Activated CD8-positive, alpha-beta memory T cell treated with anti-CD3 and anti-CD28 coated beads, Interleukin-2, amount 50 U/mL, for 1 hour (primary cell): ENCODE measurements at regions not wholly inside any gene's neighbourhood (a gene's known extent, or its start where the extent isn't known, plus 50 kb on each side); places are given as distances from the start of the nearest gene placed in this dataset.

Experiments
- DNase-seq: peaks from one replicate; pipeline ENCODE4 v3.0.0-alpha.2; 2020; ENCODE audit errors: extremely low read depth

DNA sequence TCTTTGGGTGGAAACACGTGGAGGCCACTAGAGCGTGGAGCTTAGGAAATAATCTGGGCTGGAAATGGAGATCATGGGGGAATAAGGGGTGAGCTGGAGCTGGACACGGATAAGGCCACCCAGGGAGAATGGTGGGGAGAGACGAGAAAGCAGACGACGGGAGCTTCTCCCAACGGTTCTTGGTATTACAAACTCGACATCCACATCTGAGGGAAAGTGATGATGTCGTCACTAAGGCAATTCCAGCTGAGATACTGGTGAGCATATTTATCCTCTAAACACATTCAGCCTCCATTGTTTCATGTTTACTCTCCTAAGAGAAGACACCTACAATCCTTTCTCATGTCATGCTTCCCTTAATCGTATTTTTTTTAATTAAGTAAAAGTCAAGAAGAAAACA is 50.2 kb upstream of the SNX9 start:
- no peak for DNase-seq
